OCI-LY7 (cell line): ENCODE measurements at regions not wholly inside any gene's neighbourhood (a gene's known extent, or its start where the extent isn't known, plus 50 kb on each side); places are given as distances from the start of the nearest gene placed in this dataset.

Experiments used
- CTCF ChIP-seq: fragments of 200-600 bp; sonication (generic); conservative IDR thresholded peaks from 2 replicates; pipeline ENCODE4 v1.5.1; 2014; ENCODE audit warnings: mild to moderate bottlenecking, antibody characterized with exemption, low read length, moderate library complexity, mixed read lengths
- EZH2phosphoT487 ChIP-seq: fragments of 200-600 bp; sonication (generic); IDR thresholded peaks from 2 replicates; pipeline ENCODE4 v1.6.1; 2018; ENCODE audit warnings: low read depth, borderline replicate concordance, mild to moderate bottlenecking, mixed run types, antibody characterized with exemption, low read length, moderate library complexity, mixed read lengths

DNA sequence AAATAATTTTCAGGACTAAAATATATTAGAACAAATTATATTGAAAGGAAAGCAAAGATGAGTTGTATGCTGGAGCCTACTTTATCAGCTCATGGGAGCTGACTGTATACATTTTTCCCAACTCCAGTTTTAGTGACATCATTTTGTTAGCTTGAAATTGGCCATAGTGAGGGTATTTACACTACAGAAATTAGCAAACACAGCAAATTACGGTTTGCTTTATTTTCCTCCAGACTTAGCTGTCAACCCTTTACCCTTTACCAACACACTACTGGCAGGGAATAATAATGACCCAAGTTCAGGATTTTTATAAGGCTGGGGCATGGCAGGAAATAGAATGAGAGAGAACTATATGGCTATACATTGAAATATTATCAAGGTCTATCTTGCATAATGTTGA lies 120.3 kb upstream of the PRSS1 start:
- TF ChIP-seq CTCF, result no peak
- TF ChIP-seq EZH2phosphoT487, result no peak
